ENCODE measurements at regions not wholly inside any gene's neighbourhood (a gene's known extent, or its start where the extent isn't known, plus 50 kb on each side); places are given as distances from the start of the nearest gene placed in this dataset.
"Not testable (repeated sequence)": the region's sequence is repeated elsewhere in the genome, so short reads cannot be mapped to it uniquely, and the experiment has no call there.

DNA sequence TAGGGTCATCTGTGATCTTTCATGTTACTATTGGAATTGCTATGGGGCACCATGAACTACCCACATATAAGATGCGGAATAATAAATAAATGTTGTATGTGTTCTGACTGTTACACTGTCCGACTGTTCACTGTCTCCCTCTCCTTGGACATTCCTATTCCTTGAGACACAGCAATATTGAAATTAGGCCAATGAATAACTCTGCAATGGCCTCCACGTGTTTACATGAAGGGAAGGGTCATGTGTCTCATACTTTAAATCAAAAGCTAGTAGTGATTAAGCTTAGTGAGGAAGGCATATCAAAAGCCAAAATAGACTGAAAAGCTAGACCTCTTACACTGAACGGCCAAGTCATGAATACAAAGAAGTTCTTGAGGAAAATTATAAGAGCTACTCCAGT, 751.3 kb downstream of the SOCS6 start:
- DNase-seq, result no peak

GRCh38 chr18:71038196-71038595, 749.4 kb downstream of the SOCS6 start:
- DNase-seq, result no peak

- no peak for DNase-seq
These were observed 747.9 kb downstream of the SOCS6 start for GRCh38 chr18:71036783-71037182.

- DNase-seq, result not testable (repeated sequence)
These were observed 742.7 kb downstream of the SOCS6 start for GRCh38 chr18:71031296-71032191.

- not testable (repeated sequence) for DNase-seq
These were observed 741.2 kb downstream of the SOCS6 start for GRCh38 chr18:71030085-71030484.

DNA sequence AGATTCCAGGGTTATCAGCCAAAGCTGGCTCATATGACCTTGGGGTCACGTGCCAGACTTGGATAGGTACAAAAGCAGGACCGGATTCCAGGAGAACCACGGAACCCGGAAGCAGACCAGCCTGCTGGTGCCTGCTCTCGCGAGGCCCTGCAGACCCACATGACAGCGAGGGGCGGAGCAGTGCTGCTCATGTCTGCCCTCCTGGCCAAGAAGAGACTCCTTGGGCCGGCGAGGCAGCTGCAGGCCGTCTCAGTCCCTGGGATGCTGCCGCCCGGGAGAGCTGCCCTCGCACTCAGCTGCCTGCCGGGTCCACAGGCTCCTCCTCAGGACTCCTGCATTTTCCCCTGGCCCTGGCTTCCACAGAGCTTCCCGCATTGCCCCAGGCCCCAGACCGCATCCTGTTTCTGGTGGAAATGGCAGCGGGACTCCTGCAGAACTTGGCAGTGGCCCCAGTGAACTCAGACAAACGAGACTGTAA, 739.5 kb downstream of the SOCS6 start:
- no peak for DNase-seq

GRCh38 chr18:71027531-71027930, 738.7 kb downstream of the SOCS6 start:
- no peak for DNase-seq

- DNase-seq, result no peak
These were observed 736.8 kb downstream of the SOCS6 start for GRCh38 chr18:71025505-71026225.

GRCh38 chr18:71022389-71022788, 733.5 kb downstream of the SOCS6 start:
- DNase-seq, result no peak

GRCh38 chr18:71021030-71021362, 732.2 kb downstream of the SOCS6 start:
- DNase-seq, result no peak

DNA sequence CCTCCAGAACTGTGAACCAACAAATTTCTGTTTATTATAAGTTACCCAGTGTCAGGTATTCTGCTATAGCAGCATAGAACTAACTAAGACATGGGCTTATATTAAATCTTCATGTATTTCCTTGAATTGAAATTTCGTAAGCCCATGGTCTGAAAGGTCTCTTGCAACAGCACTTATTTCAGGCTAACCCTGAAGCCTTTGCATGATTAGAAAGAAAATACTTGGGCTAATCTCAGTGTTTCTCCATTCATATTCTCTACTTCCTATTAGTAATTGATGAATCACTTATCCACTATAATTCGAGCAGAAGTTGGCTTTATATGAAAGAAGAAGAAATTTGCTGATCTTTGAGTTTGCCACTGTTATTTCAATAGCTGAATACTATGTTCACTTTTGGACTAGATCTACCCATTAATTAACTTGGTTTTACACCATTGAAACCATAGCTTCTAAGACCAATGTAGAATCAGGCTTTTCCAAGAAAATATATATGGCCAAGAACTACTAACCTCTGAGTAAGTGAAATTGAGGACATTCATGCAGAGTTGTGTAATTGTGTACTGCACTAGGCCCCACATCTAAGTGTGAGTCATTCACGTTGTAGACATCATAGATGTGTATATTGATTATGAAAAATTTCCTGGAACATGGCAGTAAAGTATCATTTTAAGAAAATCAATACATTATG, 731.6 kb downstream of the SOCS6 start:
- DNase-seq, result no peak

- no peak for DNase-seq
These were observed 730.0 kb downstream of the SOCS6 start for GRCh38 chr18:71018816-71019215.

GRCh38 chr18:71012789-71013188, 723.9 kb downstream of the SOCS6 start:
- DNase-seq, result no peak

DNA sequence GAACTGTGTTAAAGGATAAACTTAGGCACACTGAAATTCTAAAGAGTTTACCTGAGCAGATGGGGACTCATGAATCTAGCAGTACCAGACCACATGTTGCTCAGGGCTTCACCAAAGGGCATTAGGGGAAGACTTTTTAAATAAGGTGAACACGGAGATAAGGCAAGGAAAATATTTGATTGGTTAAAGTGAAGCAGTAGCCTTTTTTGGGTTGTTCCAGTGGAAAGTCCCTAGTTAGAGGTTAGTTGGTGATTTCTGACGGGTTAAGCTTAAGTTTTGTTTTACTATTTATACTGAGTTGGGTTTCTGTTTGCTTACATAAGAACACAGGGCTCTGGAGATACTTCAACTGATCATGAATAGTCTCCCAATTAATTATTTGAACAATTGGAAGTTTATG, 722.5 kb downstream of the SOCS6 start:
- DNase-seq, result no peak

GRCh38 chr18:71008257-71008656, 719.4 kb downstream of the SOCS6 start:
- DNase-seq, result no peak

GRCh38 chr18:71001597-71001996, 712.8 kb downstream of the SOCS6 start:
- DNase-seq, result no peak

GRCh38 chr18:70998490-70998889, 709.6 kb downstream of the SOCS6 start:
- DNase-seq, result no peak

DNA sequence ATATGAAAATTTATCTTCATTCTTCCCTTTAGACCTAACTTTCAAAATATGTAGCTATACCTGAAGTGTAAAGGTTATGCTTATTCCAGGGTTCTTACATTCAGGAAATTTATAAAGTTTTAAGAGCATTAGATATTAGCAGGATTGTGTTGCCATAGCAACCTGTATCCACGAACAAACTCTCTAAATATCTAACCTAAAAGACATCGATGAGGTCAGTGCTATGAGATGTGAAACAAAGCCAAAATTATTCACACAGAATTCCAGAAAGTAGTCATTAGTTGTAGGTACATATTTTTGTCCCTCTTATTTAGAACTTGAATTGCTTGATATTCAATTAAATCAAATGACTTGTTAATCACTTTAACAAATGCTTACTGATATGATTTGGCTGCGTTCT, 705.3 kb downstream of the SOCS6 start:
- DNase-seq, result no peak

- DNase-seq, result no peak
These were observed 702.7 kb downstream of the SOCS6 start for GRCh38 chr18:70991577-70991976.

- no peak for DNase-seq
These were observed 697.1 kb downstream of the SOCS6 start for GRCh38 chr18:70985948-70986347.

DNA sequence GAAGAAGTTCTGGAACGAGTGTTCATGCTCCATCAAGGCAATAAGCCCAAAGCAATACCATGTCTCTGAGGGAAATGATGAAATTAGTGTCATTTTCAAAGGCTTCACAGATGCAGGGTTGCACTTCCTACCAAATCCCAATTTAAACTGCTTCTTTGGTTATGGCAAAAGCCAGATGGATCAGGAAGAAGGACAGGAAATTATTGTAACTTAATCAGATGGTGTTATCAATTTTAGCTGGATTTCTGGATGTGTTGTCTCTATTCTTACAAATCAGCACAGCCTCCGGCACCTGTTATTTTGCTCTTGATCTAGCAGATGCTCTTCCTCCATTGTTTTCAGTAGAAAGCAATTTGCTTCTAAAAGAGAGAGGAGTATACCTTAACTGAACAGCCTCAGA, 693.4 kb downstream of the SOCS6 start:
- DNase-seq, result no peak

- no peak for DNase-seq
These were observed 692.7 kb downstream of the SOCS6 start for GRCh38 chr18:70981400-70982140.

- no peak for DNase-seq
These were observed 684.8 kb downstream of the SOCS6 start for GRCh38 chr18:70973626-70974025.
